ENCODE measurements at regions not wholly inside any gene's neighbourhood (a gene's known extent, or its start where the extent isn't known, plus 50 kb on each side); places are given as distances from the start of the nearest gene placed in this dataset.

DNA sequence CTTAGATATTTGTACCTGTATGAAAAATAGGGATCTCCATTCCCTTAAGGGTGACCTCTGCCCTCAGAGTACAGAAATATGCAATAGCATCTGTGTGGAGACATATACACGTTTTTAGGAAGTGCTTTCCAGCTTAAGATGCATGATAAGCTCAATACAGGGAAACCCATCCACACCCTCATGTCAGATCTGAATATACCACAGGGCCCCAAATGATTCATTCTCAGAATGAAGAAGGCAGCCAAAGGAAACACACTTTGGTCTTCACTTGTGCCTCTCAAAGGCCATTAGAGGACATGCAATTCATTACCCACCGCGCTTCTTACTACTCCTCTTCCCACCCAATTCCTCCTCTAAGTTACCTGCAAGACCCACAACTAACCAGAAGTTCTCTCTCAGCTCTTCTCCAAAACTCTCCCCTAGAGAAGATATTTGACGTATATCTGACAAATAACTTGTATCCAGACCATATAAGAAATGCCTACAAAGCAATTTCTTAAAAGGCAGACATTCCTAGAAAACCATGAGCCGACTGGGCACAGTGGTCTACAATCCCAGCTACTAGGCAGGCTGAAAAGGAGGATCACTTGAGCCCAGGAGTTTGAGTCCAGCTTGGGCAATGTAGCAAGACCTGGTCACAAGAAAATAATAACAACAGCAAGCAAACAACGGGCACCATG is 103.0 kb downstream of the OAT start:
- H3K36me3 Mint-ChIP-seq (ENCODE audit: insufficient read depth, unreplicated experiment), result no peaks in the 10 kb centered on the region
- no TSS peak for BruUV-seq (replicated peaks)
- H3K4me3 Mint-ChIP-seq (ENCODE audit: unreplicated experiment), result no peak overlapping the region
- H3K9me3 ChIP-seq, result no peaks in the 10 kb centered on the region
- ChIA-PET CTCF (no interaction called here), POLR2A (no interaction called here)
- H3K9me3 Mint-ChIP-seq (ENCODE audit: unreplicated experiment), result no peaks in the 10 kb centered on the region
- no peaks in the 10 kb centered on the region for H3K4me1 ChIP-seq
- no peaks in the 10 kb centered on the region; the same call in 1 of the 2 replicates for H3K27me3 ChIP-seq (replicated peaks; ENCODE audit: control insufficient read depth, insufficient read depth, low read length)
- no peak overlapping the region for H3K27ac Mint-ChIP-seq (ENCODE audit: unreplicated experiment)
- DNase-seq, result no peak
- peaks cover 8% of the 10 kb centered on the region for H3K27me3 Mint-ChIP-seq (ENCODE audit: insufficient read depth, unreplicated experiment)
- intact Hi-C loops (cut with micrococcal nuclease; ENCODE audit: unreplicated experiment), result no loop called here
- H3K4me3 ChIP-seq (ENCODE audit: low read depth, low read length), result no peak overlapping the region
- no peaks in the 10 kb centered on the region for H3K36me3 ChIP-seq (ENCODE audit: control insufficient read depth, insufficient read depth, low read length)
- no peaks in the 10 kb centered on the region for H3K4me1 Mint-ChIP-seq (ENCODE audit: low read depth, unreplicated experiment)
- TF ChIP-seq, protein P1, sequence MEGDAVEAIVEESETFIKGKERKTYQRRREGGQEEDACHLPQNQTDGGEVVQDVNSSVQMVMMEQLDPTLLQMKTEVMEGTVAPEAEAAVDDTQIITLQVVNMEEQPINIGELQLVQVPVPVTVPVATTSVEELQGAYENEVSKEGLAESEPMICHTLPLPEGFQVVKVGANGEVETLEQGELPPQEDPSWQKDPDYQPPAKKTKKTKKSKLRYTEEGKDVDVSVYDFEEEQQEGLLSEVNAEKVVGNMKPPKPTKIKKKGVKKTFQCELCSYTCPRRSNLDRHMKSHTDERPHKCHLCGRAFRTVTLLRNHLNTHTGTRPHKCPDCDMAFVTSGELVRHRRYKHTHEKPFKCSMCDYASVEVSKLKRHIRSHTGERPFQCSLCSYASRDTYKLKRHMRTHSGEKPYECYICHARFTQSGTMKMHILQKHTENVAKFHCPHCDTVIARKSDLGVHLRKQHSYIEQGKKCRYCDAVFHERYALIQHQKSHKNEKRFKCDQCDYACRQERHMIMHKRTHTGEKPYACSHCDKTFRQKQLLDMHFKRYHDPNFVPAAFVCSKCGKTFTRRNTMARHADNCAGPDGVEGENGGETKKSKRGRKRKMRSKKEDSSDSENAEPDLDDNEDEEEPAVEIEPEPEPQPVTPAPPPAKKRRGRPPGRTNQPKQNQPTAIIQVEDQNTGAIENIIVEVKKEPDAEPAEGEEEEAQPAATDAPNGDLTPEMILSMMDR (IDR thresholded peaks at IDR 0.05; ENCODE audit: insufficient read depth in 1 of 2, low read depth in 1 of 2, low read length in 1 of 2, severe bottlenecking in 1 of 2, unreplicated experiment in 1 of 2), result no peak

DNA sequence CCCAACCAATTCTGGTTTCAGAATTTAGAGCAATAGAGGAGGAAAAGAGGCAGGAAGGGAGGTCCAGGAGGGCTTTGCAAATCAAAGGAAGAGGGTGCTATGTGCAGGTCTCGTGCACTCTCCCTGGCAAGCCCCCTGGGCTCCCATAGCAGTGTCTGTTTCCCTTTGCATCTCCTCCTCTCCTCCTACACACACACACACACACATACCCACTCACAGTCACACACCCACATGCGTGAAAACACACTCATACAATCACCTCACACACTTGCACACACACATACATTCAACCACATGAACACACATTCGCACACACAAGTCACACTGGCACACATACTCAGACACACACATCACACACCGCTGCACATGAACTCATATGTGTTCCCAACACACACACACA is 105.3 kb downstream of the OAT start:
- ChIA-PET POLR2A (no interaction called here), CTCF (interaction anchor here (0.9 kb wide), 1 partner anchor 72 kb away, joined by 3 read pairs; no protein-coding TSS in a partner anchor)
- BruUV-seq (replicated peaks), result no TSS peak
- no peak overlapping the region for H3K4me3 ChIP-seq (ENCODE audit: low read depth, low read length)
- no peak overlapping the region for H3K27ac Mint-ChIP-seq (ENCODE audit: unreplicated experiment)
- peak in 1 of 2 experiments; percentile 6 for DNase-seq
- TF ChIP-seq, protein P1 (IDR thresholded peaks at IDR 0.05; ENCODE audit: insufficient read depth in 1 of 2, low read depth in 1 of 2, low read length in 1 of 2, severe bottlenecking in 1 of 2, unreplicated experiment in 1 of 2), result no peak
- no peaks in the 10 kb centered on the region for H3K36me3 Mint-ChIP-seq (ENCODE audit: insufficient read depth, unreplicated experiment)
- H3K27me3 ChIP-seq (replicated peaks; ENCODE audit: control insufficient read depth, insufficient read depth, low read length), result no peaks in the 10 kb centered on the region; the same call in 1 of the 2 replicates
- peaks cover 8% of the 10 kb centered on the region for H3K27me3 Mint-ChIP-seq (ENCODE audit: insufficient read depth, unreplicated experiment)
- no peaks in the 10 kb centered on the region for H3K36me3 ChIP-seq (ENCODE audit: control insufficient read depth, insufficient read depth, low read length)
- H3K9me3 ChIP-seq, result no peaks in the 10 kb centered on the region
- H3K4me1 ChIP-seq, result no peaks in the 10 kb centered on the region
- no peaks in the 10 kb centered on the region for H3K4me1 Mint-ChIP-seq (ENCODE audit: low read depth, unreplicated experiment)
- intact Hi-C loops (cut with micrococcal nuclease; ENCODE audit: unreplicated experiment), result no loop called here
- H3K9me3 Mint-ChIP-seq (ENCODE audit: unreplicated experiment), result no peaks in the 10 kb centered on the region
- no peak overlapping the region for H3K4me3 Mint-ChIP-seq (ENCODE audit: unreplicated experiment)

DNA sequence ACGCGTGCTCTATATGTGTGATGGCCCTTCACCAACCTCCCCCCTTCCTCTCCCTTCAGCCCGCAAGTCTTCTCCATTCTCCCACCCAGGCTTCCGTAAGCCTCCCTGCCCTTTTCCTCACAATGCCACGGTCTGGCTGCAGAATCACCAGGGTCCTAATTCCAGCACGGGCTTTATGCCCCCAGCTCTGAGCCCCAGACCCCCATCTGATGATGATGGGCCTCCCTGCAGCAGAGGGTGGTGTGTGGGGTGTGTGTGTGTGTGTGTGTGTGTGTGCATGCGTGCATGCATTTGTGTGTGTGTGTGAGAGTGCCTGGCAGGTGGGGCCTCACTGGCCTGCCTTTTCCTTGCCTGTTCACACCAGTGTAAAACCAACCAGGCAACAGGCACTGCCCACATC is 109.9 kb downstream of the OAT start:
- peaks cover 2% of the 10 kb centered on the region for H3K27me3 Mint-ChIP-seq (ENCODE audit: insufficient read depth, unreplicated experiment)

More for the DNA sequence above, 109.9 kb downstream of the OAT start:
- no peaks in the 10 kb centered on the region for H3K9me3 ChIP-seq
- H3K27ac Mint-ChIP-seq (ENCODE audit: unreplicated experiment), result no peak overlapping the region
- intact Hi-C loops (cut with micrococcal nuclease; ENCODE audit: unreplicated experiment), result no loop called here
- no peaks in the 10 kb centered on the region for H3K9me3 Mint-ChIP-seq (ENCODE audit: unreplicated experiment)
- H3K36me3 Mint-ChIP-seq (ENCODE audit: insufficient read depth, unreplicated experiment), result no peaks in the 10 kb centered on the region
- no peak overlapping the region for H3K4me3 ChIP-seq (ENCODE audit: low read depth, low read length)
- POLR2A ChIA-PET, result no interaction called here
- DNase-seq, result peak in 1 of 2 experiments; percentile 16
- H3K27me3 ChIP-seq (replicated peaks; ENCODE audit: control insufficient read depth, insufficient read depth, low read length), result no peaks in the 10 kb centered on the region
- no peaks in the 10 kb centered on the region for H3K36me3 ChIP-seq (ENCODE audit: control insufficient read depth, insufficient read depth, low read length)
- TF ChIP-seq, protein P1 (IDR thresholded peaks at IDR 0.05; ENCODE audit: insufficient read depth in 1 of 2, low read depth in 1 of 2, low read length in 1 of 2, severe bottlenecking in 1 of 2, unreplicated experiment in 1 of 2), result no peak
- no peaks in the 10 kb centered on the region for H3K4me1 Mint-ChIP-seq (ENCODE audit: low read depth, unreplicated experiment)
- CTCF ChIA-PET, result no interaction called here
- H3K4me1 ChIP-seq, result no peaks in the 10 kb centered on the region
- no peak overlapping the region for H3K4me3 Mint-ChIP-seq (ENCODE audit: unreplicated experiment)
- no TSS peak for BruUV-seq (replicated peaks)
